ENCODE measurements at regions not wholly inside any gene's neighbourhood (a gene's known extent, or its start where the extent isn't known, plus 50 kb on each side); places are given as distances from the start of the nearest gene placed in this dataset.

GRCh38 chr10:43859016-43859525 lies 210.4 kb upstream of the ZNF32 start:
- Histone ChIP-seq H2AFZ (ENCODE audit: control insufficient read depth, low read length) (no peak overlapping the region), H3K79me2 (ENCODE audit: control insufficient read depth, insufficient read depth, low read length) (no peaks in the 10 kb centered on the region), H3K9ac (ENCODE audit: control insufficient read depth, extremely low read depth, insufficient read depth, low read length) (no peak overlapping the region), H3K4me3 (ENCODE audit: control insufficient read depth in 2 of 3, extremely low read depth in 1 of 3, insufficient read depth in 2 of 3, low read depth in 1 of 3, low read length in 3 of 3) (no peak overlapping the region), H3K36me3 (ENCODE audit: control insufficient read depth in 2 of 2, extremely low read depth in 1 of 2, insufficient read depth in 2 of 2, low read length in 2 of 2) (no peaks in the 10 kb centered on the region), H3K9me3 (ENCODE audit: control insufficient read depth, low read depth, low read length) (no peaks in the 10 kb centered on the region), H3K9me1 (ENCODE audit: control insufficient read depth, extremely low read depth, insufficient read depth, low read length) (no peaks in the 10 kb centered on the region), H3K27me3 (ENCODE audit: control insufficient read depth, extremely low read depth, insufficient read depth, low read length) (no peaks in the 10 kb centered on the region), H3K4me2 (ENCODE audit: control insufficient read depth, extremely low read depth, insufficient read depth, low read depth, low read length) (no peak overlapping the region), H3K4me1 (ENCODE audit: control insufficient read depth, extremely low read depth, insufficient read depth, low read length) (peaks cover 5% of the 10 kb centered on the region), H4K20me1 (ENCODE audit: control insufficient read depth, extremely low read depth, insufficient read depth, low read length) (no peaks in the 10 kb centered on the region), H3K27ac (ENCODE audit: control insufficient read depth, insufficient read depth, low read length) (no peak overlapping the region)
- FAIRE-seq (no peak), DNase-seq (ENCODE audit: low read depth, low spot score) (no peak)
- TF ChIP-seq EZH2 (IDR thresholded peaks at IDR 0.05; ENCODE audit: low read length) (no peak), CTCF (optimal IDR thresholded peaks at IDR 0.05 in 1 of 3, IDR thresholded peaks at IDR 0.05 in 1 of 3, conservative IDR thresholded peaks at IDR 0.05 in 1 of 3; ENCODE audit: extremely low read depth in 1 of 3, insufficient read depth in 2 of 3, low read length in 3 of 3) (no peak)
- dilution Hi-C loops (cut with MboI; ENCODE audit: extremely low pct_ligation_motif_present, low sequenced_read_pairs): no loop called here

- FAIRE-seq (no peak), DNase-seq (ENCODE audit: low read depth, low spot score) (no peak)
- no peak overlapping the region for H3K27ac ChIP-seq (ENCODE audit: control insufficient read depth, insufficient read depth, low read length)
- peaks cover 11% of the 10 kb centered on the region for H3K4me1 ChIP-seq (ENCODE audit: control insufficient read depth, extremely low read depth, insufficient read depth, low read length)
- H3K9me3 ChIP-seq (ENCODE audit: control insufficient read depth, low read depth, low read length): no peaks in the 10 kb centered on the region
- no peaks in the 10 kb centered on the region for H3K79me2 ChIP-seq (ENCODE audit: control insufficient read depth, insufficient read depth, low read length)
- no peak overlapping the region for H3K4me2 ChIP-seq (ENCODE audit: control insufficient read depth, extremely low read depth, insufficient read depth, low read depth, low read length)
- no peak overlapping the region for H2AFZ ChIP-seq (ENCODE audit: control insufficient read depth, low read length)
- H4K20me1 ChIP-seq (ENCODE audit: control insufficient read depth, extremely low read depth, insufficient read depth, low read length): no peaks in the 10 kb centered on the region
- no peaks in the 10 kb centered on the region for H3K36me3 ChIP-seq (ENCODE audit: control insufficient read depth in 2 of 2, extremely low read depth in 1 of 2, insufficient read depth in 2 of 2, low read length in 2 of 2)
- TF ChIP-seq EZH2 (IDR thresholded peaks at IDR 0.05; ENCODE audit: low read length) (no peak), CTCF (optimal IDR thresholded peaks at IDR 0.05 in 1 of 3, IDR thresholded peaks at IDR 0.05 in 1 of 3, conservative IDR thresholded peaks at IDR 0.05 in 1 of 3; ENCODE audit: extremely low read depth in 1 of 3, insufficient read depth in 2 of 3, low read length in 3 of 3) (no peak)
- H3K4me3 ChIP-seq (ENCODE audit: control insufficient read depth in 2 of 3, extremely low read depth in 1 of 3, insufficient read depth in 2 of 3, low read depth in 1 of 3, low read length in 3 of 3): no peak overlapping the region
- H3K9me1 ChIP-seq (ENCODE audit: control insufficient read depth, extremely low read depth, insufficient read depth, low read length): no peaks in the 10 kb centered on the region
- no peaks in the 10 kb centered on the region for H3K27me3 ChIP-seq (ENCODE audit: control insufficient read depth, extremely low read depth, insufficient read depth, low read length)
- H3K9ac ChIP-seq (ENCODE audit: control insufficient read depth, extremely low read depth, insufficient read depth, low read length): no peak overlapping the region
- dilution Hi-C loops (cut with MboI; ENCODE audit: extremely low pct_ligation_motif_present, low sequenced_read_pairs): no loop called here
Observed at GRCh38 chr10:43857931-43858315, 209.2 kb upstream of the ZNF32 start.
